GM23338 (cell line): ENCODE measurements at regions not wholly inside any gene's neighbourhood (a gene's known extent, or its start where the extent isn't known, plus 50 kb on each side); places are given as distances from the start of the nearest gene placed in this dataset.

Source experiments
- CREB1 ChIP-seq: fragments of 250-450 bp; sonication (Bioruptor Pico); IDR thresholded peaks from 2 replicates; pipeline ENCODE4 v1.5.0; 2020; ENCODE audit warnings: low read depth, mild to moderate bottlenecking, moderate library complexity
- CTCF ChIP-seq, 2 experiments: fragments of 200-600 bp in 1 of 2; sonication (generic) in 1 of 2; conservative IDR thresholded peaks; 2 replicates each; pipeline versions ENCODE4 v1.5.1 to v1.6.1; 2016 to 2017; ENCODE audit warnings: antibody characterized with exemption in 2 of 2, low read depth in 2 of 2, mild to moderate bottlenecking in 2 of 2, moderate library complexity in 1 of 2
- ETS1 ChIP-seq: IDR thresholded peaks from 2 replicates; pipeline ENCODE4 v1.6.1; 2016; ENCODE audit warnings: antibody characterized with exemption
- EZH2 ChIP-seq: fragments of 200-600 bp; sonication (generic); IDR thresholded peaks from one replicate; pipeline ENCODE4 v1.8.0; 2017; ENCODE audit warnings: antibody characterized with exemption, mild to moderate bottlenecking, low read depth; ENCODE audit not compliant: unreplicated experiment
- EZH2phosphoT487 ChIP-seq: fragments of 200-600 bp; sonication (generic); IDR thresholded peaks from one replicate; pipeline ENCODE4 v1.8.1; 2018; ENCODE audit warnings: antibody characterized with exemption; ENCODE audit not compliant: unreplicated experiment
- JUNB ChIP-seq: IDR thresholded peaks from one replicate; pipeline ENCODE4 v1.6.1; 2016; ENCODE audit warnings: antibody characterized with exemption; ENCODE audit not compliant: unreplicated experiment
- NANOG ChIP-seq: IDR thresholded peaks from 2 replicates; pipeline ENCODE4 v1.6.1; 2016; ENCODE audit warnings: antibody characterized with exemption, borderline replicate concordance
- POLR2AphosphoS5 ChIP-seq: IDR thresholded peaks from 2 replicates; pipeline ENCODE4 v1.6.1; 2016; ENCODE audit warnings: antibody characterized with exemption, low read depth
- REST ChIP-seq: IDR thresholded peaks from one replicate; pipeline ENCODE4 v1.6.1; 2018; ENCODE audit warnings: antibody characterized with exemption; ENCODE audit not compliant: unreplicated experiment
- STAT1 ChIP-seq: IDR thresholded peaks from one replicate; pipeline ENCODE4 v1.6.1; 2016; ENCODE audit warnings: antibody characterized with exemption; ENCODE audit not compliant: unreplicated experiment
- ZNF114 ChIP-seq: fragments of 250-450 bp; sonication (Bioruptor Pico); IDR thresholded peaks from 2 replicates; pipeline ENCODE4 v1.5.0; 2020; ENCODE audit warnings: mild to moderate bottlenecking, moderate library complexity
- ZNF331 ChIP-seq: fragments of 250-450 bp; sonication (Bioruptor Pico); IDR thresholded peaks from 2 replicates; pipeline ENCODE4 v1.5.0; 2020; ENCODE audit warnings: low read depth, mild to moderate bottlenecking, moderate library complexity
- ZNF462 ChIP-seq: fragments of 250-450 bp; sonication (Bioruptor Pico); IDR thresholded peaks from 2 replicates; pipeline ENCODE4 v1.5.0; 2020; ENCODE audit warnings: mild to moderate bottlenecking, moderate library complexity

- no peak for TF ChIP-seq CTCF (conservative IDR thresholded peaks at IDR 0.05; ENCODE audit: low read depth in 2 of 2)
- TF ChIP-seq EZH2 = no peak
- no peak for TF ChIP-seq POLR2AphosphoS5
- TF ChIP-seq EZH2phosphoT487 = no peak
- no peak for TF ChIP-seq REST
- TF ChIP-seq NANOG = no peak
- no peak for TF ChIP-seq JUNB
- no peak for TF ChIP-seq ZNF462 (CRISPR knock-in tag)
- no peak for TF ChIP-seq CREB1 (CRISPR knock-in tag)
- TF ChIP-seq ETS1 = no peak
- TF ChIP-seq STAT1 = no peak
- TF ChIP-seq ZNF114 (CRISPR knock-in tag) = no peak
- no peak for TF ChIP-seq ZNF331 (CRISPR knock-in tag)
Observed at GRCh38 chr2:106606652-106607051, 119.5 kb downstream of the CD8B2 start.
